ENCODE measurements at regions not wholly inside any gene's neighbourhood (a gene's known extent, or its start where the extent isn't known, plus 50 kb on each side); places are given as distances from the start of the nearest gene placed in this dataset.

DNA sequence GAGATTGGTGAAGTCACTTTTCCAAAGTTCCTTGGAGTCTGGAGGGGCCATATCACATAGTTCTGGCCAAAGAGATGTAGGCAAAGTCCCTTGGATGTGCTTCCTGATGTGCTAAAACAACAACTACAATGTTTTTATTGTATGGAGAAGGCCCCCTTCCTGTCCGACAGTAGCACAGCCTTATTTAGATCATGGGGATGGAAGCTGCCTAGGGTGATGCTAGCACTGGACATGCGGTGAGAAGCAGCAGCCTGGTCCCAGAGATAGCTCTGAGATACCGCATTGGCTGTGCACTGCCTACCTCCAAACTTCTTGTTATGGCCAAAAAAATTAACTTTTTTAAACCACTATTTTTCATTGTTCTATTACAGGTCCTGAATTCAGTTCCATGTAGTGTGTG is 137.6 kb downstream of the AQP9 start:
- H3K4me3 ChIP-seq (ENCODE audit: low read depth, low read length) = no peak overlapping the region
- DNase-seq (ENCODE audit: low read depth) = no peak
- TF ChIP-seq, protein P1, sequence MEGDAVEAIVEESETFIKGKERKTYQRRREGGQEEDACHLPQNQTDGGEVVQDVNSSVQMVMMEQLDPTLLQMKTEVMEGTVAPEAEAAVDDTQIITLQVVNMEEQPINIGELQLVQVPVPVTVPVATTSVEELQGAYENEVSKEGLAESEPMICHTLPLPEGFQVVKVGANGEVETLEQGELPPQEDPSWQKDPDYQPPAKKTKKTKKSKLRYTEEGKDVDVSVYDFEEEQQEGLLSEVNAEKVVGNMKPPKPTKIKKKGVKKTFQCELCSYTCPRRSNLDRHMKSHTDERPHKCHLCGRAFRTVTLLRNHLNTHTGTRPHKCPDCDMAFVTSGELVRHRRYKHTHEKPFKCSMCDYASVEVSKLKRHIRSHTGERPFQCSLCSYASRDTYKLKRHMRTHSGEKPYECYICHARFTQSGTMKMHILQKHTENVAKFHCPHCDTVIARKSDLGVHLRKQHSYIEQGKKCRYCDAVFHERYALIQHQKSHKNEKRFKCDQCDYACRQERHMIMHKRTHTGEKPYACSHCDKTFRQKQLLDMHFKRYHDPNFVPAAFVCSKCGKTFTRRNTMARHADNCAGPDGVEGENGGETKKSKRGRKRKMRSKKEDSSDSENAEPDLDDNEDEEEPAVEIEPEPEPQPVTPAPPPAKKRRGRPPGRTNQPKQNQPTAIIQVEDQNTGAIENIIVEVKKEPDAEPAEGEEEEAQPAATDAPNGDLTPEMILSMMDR (IDR thresholded peaks at IDR 0.05; ENCODE audit: insufficient read depth, low read length, poor library complexity, severe bottlenecking) = no peak

DNA sequence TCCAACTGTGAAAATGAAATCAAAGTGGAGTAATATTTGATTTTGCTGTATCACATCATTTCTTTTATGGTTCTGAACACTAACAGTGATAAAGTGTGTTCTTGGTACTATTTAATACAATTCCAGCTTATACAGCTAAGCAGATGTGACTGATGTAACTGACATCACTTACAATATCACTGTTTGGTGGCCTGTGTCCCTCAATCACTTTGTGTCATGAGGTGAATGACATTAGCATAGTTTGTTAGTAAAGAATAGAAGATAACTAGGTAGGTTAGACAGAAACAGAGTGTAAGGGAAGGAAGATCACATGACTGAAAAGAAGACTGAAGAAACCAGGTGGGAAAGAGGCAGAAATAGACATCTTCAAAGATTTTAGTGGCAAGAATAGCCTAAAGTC is 138.7 kb downstream of the AQP9 start:
- no peaks in the 10 kb centered on the region for H3K36me3 ChIP-seq (ENCODE audit: control insufficient read depth, insufficient read depth, low read length)
- H3K4me3 ChIP-seq (ENCODE audit: low read depth, low read length) = no peak overlapping the region
- TF ChIP-seq, protein P1 (IDR thresholded peaks at IDR 0.05; ENCODE audit: insufficient read depth, low read length, poor library complexity, severe bottlenecking) = no peak
- DNase-seq (ENCODE audit: low read depth) = no peak
- H3K27me3 ChIP-seq (ENCODE audit: control insufficient read depth, insufficient read depth, low read length) = no peaks in the 10 kb centered on the region

More for the DNA sequence above, 137.6 kb downstream of the AQP9 start:
- H3K27me3 ChIP-seq (ENCODE audit: control insufficient read depth, insufficient read depth, low read length) = no peaks in the 10 kb centered on the region
- no peaks in the 10 kb centered on the region for H3K36me3 ChIP-seq (ENCODE audit: control insufficient read depth, insufficient read depth, low read length)

DNA sequence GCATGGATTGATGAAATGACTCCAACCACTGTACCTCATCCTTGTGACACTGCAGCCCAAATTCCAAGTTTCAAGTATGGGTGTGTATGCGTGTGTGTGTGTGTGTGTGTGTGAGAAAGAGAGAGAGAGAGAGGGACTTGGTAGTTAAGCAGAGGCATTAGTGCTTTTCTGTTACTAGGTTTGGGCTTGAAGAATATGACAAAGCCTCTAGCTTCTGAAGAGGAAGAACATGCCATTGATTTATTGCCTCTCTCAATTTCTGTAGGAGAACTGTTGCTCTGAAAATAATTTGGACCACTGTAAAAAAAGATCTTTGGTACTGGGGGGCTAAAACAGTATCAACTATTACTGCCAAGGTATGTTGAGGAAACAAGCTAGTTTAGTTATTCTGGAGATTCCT is 139.2 kb downstream of the AQP9 start:
- H3K4me3 ChIP-seq (ENCODE audit: low read depth, low read length) = no peak overlapping the region
- no peaks in the 10 kb centered on the region for H3K27me3 ChIP-seq (ENCODE audit: control insufficient read depth, insufficient read depth, low read length)
- TF ChIP-seq, protein P1 (IDR thresholded peaks at IDR 0.05; ENCODE audit: insufficient read depth, low read length, poor library complexity, severe bottlenecking) = no peak
- H3K36me3 ChIP-seq (ENCODE audit: control insufficient read depth, insufficient read depth, low read length) = no peaks in the 10 kb centered on the region
- no peak for DNase-seq (ENCODE audit: low read depth)

DNA sequence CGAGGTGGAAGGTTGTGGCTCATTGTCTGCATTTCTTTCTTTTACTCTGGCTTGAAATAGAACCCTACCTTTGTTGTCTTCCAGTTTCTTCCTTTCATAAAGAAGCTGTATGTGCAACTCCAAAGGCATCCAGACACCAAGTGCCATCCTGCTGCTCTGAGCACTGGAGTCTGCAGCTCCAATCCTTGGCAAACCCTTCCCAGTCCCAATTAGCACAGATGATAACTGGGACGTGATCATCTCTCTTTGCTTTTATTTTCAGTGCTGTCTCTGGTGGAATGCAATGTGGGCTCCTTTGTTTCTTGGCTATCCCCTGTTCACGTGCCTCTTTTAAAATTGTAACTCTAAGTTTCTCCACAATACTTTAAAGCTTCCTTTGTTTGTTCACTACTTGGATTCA is 140.9 kb downstream of the AQP9 start:
- TF ChIP-seq, protein P1 (IDR thresholded peaks at IDR 0.05; ENCODE audit: insufficient read depth, low read length, poor library complexity, severe bottlenecking) = no peak
- no peak for DNase-seq (ENCODE audit: low read depth)
- Histone ChIP-seq H3K36me3 (ENCODE audit: control insufficient read depth, insufficient read depth, low read length) (no peaks in the 10 kb centered on the region), H3K4me3 (ENCODE audit: low read depth, low read length) (no peak overlapping the region), H3K27me3 (ENCODE audit: control insufficient read depth, insufficient read depth, low read length) (no peaks in the 10 kb centered on the region)

DNA sequence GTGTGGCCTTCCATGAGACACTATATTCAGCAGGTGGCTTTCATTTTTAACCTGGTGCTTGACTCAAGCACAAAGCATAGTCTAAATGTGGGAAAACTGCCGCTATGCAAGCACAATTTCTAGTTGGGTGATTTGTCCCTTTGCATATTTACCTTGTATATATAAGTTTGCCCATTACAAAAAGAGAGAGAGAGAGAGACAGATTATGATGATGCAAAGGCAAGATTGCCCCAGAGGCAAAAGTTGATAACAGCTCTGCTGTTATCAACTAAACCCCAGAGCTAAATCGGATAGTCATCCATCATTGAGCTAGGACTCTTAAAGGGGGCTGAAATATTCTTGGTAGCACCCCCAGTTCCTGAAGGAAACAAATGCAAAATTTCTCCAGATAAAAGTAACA is 141.5 kb downstream of the AQP9 start:
- TF ChIP-seq, protein P1 (IDR thresholded peaks at IDR 0.05; ENCODE audit: insufficient read depth, low read length, poor library complexity, severe bottlenecking) = no peak
- Histone ChIP-seq H3K36me3 (ENCODE audit: control insufficient read depth, insufficient read depth, low read length) (no peaks in the 10 kb centered on the region), H3K4me3 (ENCODE audit: low read depth, low read length) (no peak overlapping the region), H3K27me3 (ENCODE audit: control insufficient read depth, insufficient read depth, low read length) (no peaks in the 10 kb centered on the region)
- no peak for DNase-seq (ENCODE audit: low read depth)

DNA sequence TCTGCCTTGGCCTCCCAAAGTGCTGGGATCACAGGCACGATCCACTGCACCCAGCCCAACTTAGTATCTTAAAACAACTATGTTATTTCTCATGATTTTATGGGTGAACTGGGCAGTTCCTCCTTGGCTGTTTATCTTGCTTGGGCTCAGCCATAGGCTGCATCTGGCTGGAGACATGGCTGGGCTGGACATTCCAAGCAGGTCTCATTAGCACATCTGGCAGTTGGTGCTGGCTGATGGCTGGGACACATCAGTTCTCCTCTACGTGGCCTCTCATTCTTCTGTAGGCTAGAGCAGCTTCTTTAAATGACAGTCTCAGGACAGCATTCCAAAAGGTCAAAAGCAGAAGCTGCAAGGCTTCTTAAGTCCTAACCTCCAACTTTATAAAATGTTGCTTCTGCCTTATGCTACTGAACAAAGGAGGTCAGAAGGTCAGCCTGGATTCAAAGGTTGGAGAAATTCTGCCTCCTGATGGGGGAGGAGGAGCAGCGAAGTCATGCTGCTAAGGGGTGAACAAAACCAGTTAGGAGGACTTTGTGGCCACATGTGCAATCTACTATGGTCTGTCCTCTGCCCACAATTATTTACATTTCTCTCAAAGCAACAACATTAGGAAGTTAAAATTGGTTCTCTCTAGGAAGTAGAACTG is 144.0 kb downstream of the AQP9 start:
- no peaks in the 10 kb centered on the region for H3K27me3 ChIP-seq (ENCODE audit: control insufficient read depth, insufficient read depth, low read length)
- TF ChIP-seq, protein P1 (IDR thresholded peaks at IDR 0.05; ENCODE audit: insufficient read depth, low read length, poor library complexity, severe bottlenecking) = no peak
- no peaks in the 10 kb centered on the region for H3K36me3 ChIP-seq (ENCODE audit: control insufficient read depth, insufficient read depth, low read length)
- DNase-seq (ENCODE audit: low read depth) = no peak
- H3K4me3 ChIP-seq (ENCODE audit: low read depth, low read length) = no peak overlapping the region

Measured in kidney epithelial cell (primary cell).